Neural cell (in vitro differentiated cells): ENCODE measurements at regions not wholly inside any gene's neighbourhood (a gene's known extent, or its start where the extent isn't known, plus 50 kb on each side); places are given as distances from the start of the nearest gene placed in this dataset.

Source experiments
- EZH2 ChIP-seq: fragments of 200-600, 300-800 bp; shearing (Covaris generic), sonication (generic); IDR thresholded peaks from 2 replicates; pipeline ENCODE4 v1.6.1; 2014; ENCODE audit warnings: antibody characterized with exemption, low read length, borderline replicate concordance, mild to moderate bottlenecking; ENCODE audit not compliant: insufficient read depth, poor library complexity, severe bottlenecking
- MXI1 ChIP-seq: fragments of 450-650 bp; conservative IDR thresholded peaks from 2 replicates; pipeline ENCODE4 v1.6.1; 2014; ENCODE audit warnings: antibody characterized with exemption, mild to moderate bottlenecking; ENCODE audit not compliant: poor library complexity, severe bottlenecking
- POLR2AphosphoS5 ChIP-seq: IDR thresholded peaks from 2 replicates; pipeline ENCODE4 v1.6.1; 2012
- RAD21 ChIP-seq: fragments of 450-650 bp; conservative IDR thresholded peaks from 2 replicates; pipeline ENCODE4 v1.6.1; 2014; ENCODE audit warnings: antibody characterized with exemption, mild to moderate bottlenecking, moderate library complexity
- SMC3 ChIP-seq: fragments of 450-650 bp; conservative IDR thresholded peaks from 2 replicates; pipeline ENCODE4 v1.6.1; 2014; ENCODE audit warnings: antibody characterized with exemption, mild to moderate bottlenecking, moderate library complexity; ENCODE audit not compliant: poor library complexity
- TF ChIP-seq, protein P1 (sequence below): fragments of 450-650 bp; IDR thresholded peaks from 2 replicates; pipeline ENCODE4 v1.5.1; 2014; ENCODE audit warnings: antibody characterized with exemption, mild to moderate bottlenecking, moderate library complexity; ENCODE audit not compliant: poor library complexity, severe bottlenecking

GRCh38 chr5:114261989-114262388, 99.9 kb upstream of the KCNN2 start:
- TF ChIP-seq, protein P1, sequence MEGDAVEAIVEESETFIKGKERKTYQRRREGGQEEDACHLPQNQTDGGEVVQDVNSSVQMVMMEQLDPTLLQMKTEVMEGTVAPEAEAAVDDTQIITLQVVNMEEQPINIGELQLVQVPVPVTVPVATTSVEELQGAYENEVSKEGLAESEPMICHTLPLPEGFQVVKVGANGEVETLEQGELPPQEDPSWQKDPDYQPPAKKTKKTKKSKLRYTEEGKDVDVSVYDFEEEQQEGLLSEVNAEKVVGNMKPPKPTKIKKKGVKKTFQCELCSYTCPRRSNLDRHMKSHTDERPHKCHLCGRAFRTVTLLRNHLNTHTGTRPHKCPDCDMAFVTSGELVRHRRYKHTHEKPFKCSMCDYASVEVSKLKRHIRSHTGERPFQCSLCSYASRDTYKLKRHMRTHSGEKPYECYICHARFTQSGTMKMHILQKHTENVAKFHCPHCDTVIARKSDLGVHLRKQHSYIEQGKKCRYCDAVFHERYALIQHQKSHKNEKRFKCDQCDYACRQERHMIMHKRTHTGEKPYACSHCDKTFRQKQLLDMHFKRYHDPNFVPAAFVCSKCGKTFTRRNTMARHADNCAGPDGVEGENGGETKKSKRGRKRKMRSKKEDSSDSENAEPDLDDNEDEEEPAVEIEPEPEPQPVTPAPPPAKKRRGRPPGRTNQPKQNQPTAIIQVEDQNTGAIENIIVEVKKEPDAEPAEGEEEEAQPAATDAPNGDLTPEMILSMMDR, result no peak
- TF ChIP-seq RAD21 (no peak), SMC3 (no peak), MXI1 (no peak), EZH2 (no peak), POLR2AphosphoS5 (no peak)
